Activated CD4-positive, alpha-beta T cell treated with anti-CD3 and anti-CD28 coated beads, Interleukin-2, amount 10 ng/mL, durations not matched to agents 7 days and 5 days (primary cell): ENCODE measurements at regions not wholly inside any gene's neighbourhood (a gene's known extent, or its start where the extent isn't known, plus 50 kb on each side); places are given as distances from the start of the nearest gene placed in this dataset.
"Not testable (repeated sequence)": the region's sequence is repeated elsewhere in the genome, so short reads cannot be mapped to it uniquely, and the experiment has no call there.

ENCODE experiments used
- CTCF ChIA-PET: fragments of 350-600 bp; sonication (Branson Sonifier 250); formaldehyde crosslinking; loops from one replicate; lab custom pipeline; 2021; ENCODE audit warnings: antibody characterized with exemption; lab: Charles Lee
- POLR2A ChIA-PET: fragments of 350-600 bp; sonication (Branson Sonifier 250); formaldehyde crosslinking; loops from one replicate; lab custom pipeline; 2021; ENCODE audit warnings: antibody characterized with exemption; lab: Charles Lee
- DNase-seq: peaks from one replicate; pipeline ENCODE4 v3.0.0-alpha.2; 2020
- H3K27ac Mint-ChIP-seq: one replicate; pipeline ENCODE4 v1.8.0; 2021; ENCODE audit warnings: mild to moderate bottlenecking, moderate library complexity, mixed read lengths
- H3K27me3 Mint-ChIP-seq: one replicate; pipeline ENCODE4 v1.8.0; 2021; ENCODE audit warnings: mixed read lengths
- H3K36me3 Mint-ChIP-seq: one replicate; pipeline ENCODE4 v1.8.0; 2021; ENCODE audit warnings: low read depth, mixed read lengths
- H3K4me1 Mint-ChIP-seq: one replicate; pipeline ENCODE4 v1.8.0; 2021; ENCODE audit warnings: mixed read lengths
- H3K4me3 Mint-ChIP-seq: one replicate; pipeline ENCODE4 v1.8.0; 2021; ENCODE audit warnings: mild to moderate bottlenecking, moderate library complexity, mixed read lengths
- H3K9me3 Mint-ChIP-seq: one replicate; pipeline ENCODE4 v1.8.0; 2021; ENCODE audit warnings: mixed read lengths

GRCh38 chr10:57094965-57095364 lies 733.9 kb upstream of the ZWINT start:
- no peaks in the 10 kb centered on the region for H3K4me1 Mint-ChIP-seq
- H3K9me3 Mint-ChIP-seq: no peaks in the 10 kb centered on the region
- no peak overlapping the region for H3K4me3 Mint-ChIP-seq
- H3K36me3 Mint-ChIP-seq: no peaks in the 10 kb centered on the region
- POLR2A ChIA-PET: no interaction called here
- CTCF ChIA-PET: no interaction called here
- no peak overlapping the region for H3K27ac Mint-ChIP-seq
- H3K27me3 Mint-ChIP-seq: no peaks in the 10 kb centered on the region
- no peak for DNase-seq

- DNase-seq: no peak
- CTCF ChIA-PET: no interaction called here
- Mint-ChIP-seq H3K27ac (no peak overlapping the region), H3K36me3 (no peaks in the 10 kb centered on the region), H3K9me3 (no peaks in the 10 kb centered on the region), H3K4me1 (no peaks in the 10 kb centered on the region), H3K27me3 (no peaks in the 10 kb centered on the region), H3K4me3 (no peak overlapping the region)
- POLR2A ChIA-PET: no interaction called here
These were observed 733.0 kb upstream of the ZWINT start for GRCh38 chr10:57094083-57094482.

GRCh38 chr10:57053530-57053929 lies 692.5 kb upstream of the ZWINT start:
- no peak overlapping the region for H3K27ac Mint-ChIP-seq
- H3K9me3 Mint-ChIP-seq: peaks cover 26% of the 10 kb centered on the region
- no peaks in the 10 kb centered on the region for H3K36me3 Mint-ChIP-seq
- no peak for DNase-seq
- ChIA-PET CTCF (no interaction called here), POLR2A (no interaction called here)
- no peaks in the 10 kb centered on the region for H3K4me1 Mint-ChIP-seq
- H3K27me3 Mint-ChIP-seq: no peaks in the 10 kb centered on the region
- no peak overlapping the region for H3K4me3 Mint-ChIP-seq

GRCh38 chr10:57049096-57049495 lies 688.0 kb upstream of the ZWINT start:
- POLR2A ChIA-PET: no interaction called here
- CTCF ChIA-PET: no interaction called here

GRCh38 chr10:57038531-57038930 lies 677.5 kb upstream of the ZWINT start:
- POLR2A ChIA-PET: no interaction called here
- H3K9me3 Mint-ChIP-seq: peaks cover 3% of the 10 kb centered on the region
- H3K27me3 Mint-ChIP-seq: no peaks in the 10 kb centered on the region
- DNase-seq: no peak
- H3K4me1 Mint-ChIP-seq: no peaks in the 10 kb centered on the region
- no peak overlapping the region for H3K27ac Mint-ChIP-seq
- CTCF ChIA-PET: no interaction called here
- H3K4me3 Mint-ChIP-seq: no peak overlapping the region
- no peaks in the 10 kb centered on the region for H3K36me3 Mint-ChIP-seq

More at GRCh38 chr10:57049096-57049495, 688.0 kb upstream of the ZWINT start:
- Mint-ChIP-seq H3K27me3 (no peaks in the 10 kb centered on the region), H3K4me1 (no peaks in the 10 kb centered on the region), H3K4me3 (no peak overlapping the region), H3K36me3 (no peaks in the 10 kb centered on the region), H3K27ac (no peak overlapping the region), H3K9me3 (peaks cover 23% of the 10 kb centered on the region)
- DNase-seq: no peak

- no peak for DNase-seq
- H3K4me1 Mint-ChIP-seq: no peaks in the 10 kb centered on the region
- no peaks in the 10 kb centered on the region for H3K36me3 Mint-ChIP-seq
- POLR2A ChIA-PET: no interaction called here
- CTCF ChIA-PET: no interaction called here
- no peak overlapping the region for H3K27ac Mint-ChIP-seq
- H3K9me3 Mint-ChIP-seq: peaks cover 15% of the 10 kb centered on the region
- no peak overlapping the region for H3K4me3 Mint-ChIP-seq
- no peaks in the 10 kb centered on the region for H3K27me3 Mint-ChIP-seq
These were observed 674.3 kb upstream of the ZWINT start for GRCh38 chr10:57035310-57035709.

GRCh38 chr10:57032301-57032700 lies 671.2 kb upstream of the ZWINT start:
- POLR2A ChIA-PET: not testable (repeated sequence)

GRCh38 chr10:57031346-57031745 lies 670.3 kb upstream of the ZWINT start:
- H3K4me1 Mint-ChIP-seq: no peaks in the 10 kb centered on the region
- H3K27me3 Mint-ChIP-seq: no peaks in the 10 kb centered on the region
- peaks cover 16% of the 10 kb centered on the region for H3K9me3 Mint-ChIP-seq
- ChIA-PET POLR2A (no interaction called here), CTCF (no interaction called here)
- no peak overlapping the region for H3K4me3 Mint-ChIP-seq
- no peak for DNase-seq
- no peaks in the 10 kb centered on the region for H3K36me3 Mint-ChIP-seq
- no peak overlapping the region for H3K27ac Mint-ChIP-seq

More at GRCh38 chr10:57032301-57032700, 671.2 kb upstream of the ZWINT start:
- H3K27ac Mint-ChIP-seq, H3K4me1 Mint-ChIP-seq, CTCF ChIA-PET, H3K36me3 Mint-ChIP-seq, H3K27me3 Mint-ChIP-seq, H3K4me3 Mint-ChIP-seq, DNase-seq: not testable (repeated sequence)
- H3K9me3 Mint-ChIP-seq: peaks cover 16% of the 10 kb centered on the region

- no peaks in the 10 kb centered on the region for H3K4me1 Mint-ChIP-seq
- DNase-seq: no peak
- peaks cover 6% of the 10 kb centered on the region for H3K9me3 Mint-ChIP-seq
- no peaks in the 10 kb centered on the region for H3K27me3 Mint-ChIP-seq
- no peak overlapping the region for H3K4me3 Mint-ChIP-seq
- ChIA-PET CTCF (no interaction called here), POLR2A (no interaction called here)
- no peaks in the 10 kb centered on the region for H3K36me3 Mint-ChIP-seq
- H3K27ac Mint-ChIP-seq: no peak overlapping the region
These were observed 665.2 kb upstream of the ZWINT start for GRCh38 chr10:57026307-57026706.

GRCh38 chr10:57023626-57024025 lies 662.6 kb upstream of the ZWINT start:
- no peaks in the 10 kb centered on the region for H3K27me3 Mint-ChIP-seq
- no peaks in the 10 kb centered on the region for H3K4me1 Mint-ChIP-seq
- ChIA-PET POLR2A (no interaction called here), CTCF (no interaction called here)
- DNase-seq: no peak
- H3K27ac Mint-ChIP-seq: no peak overlapping the region
- H3K36me3 Mint-ChIP-seq: no peaks in the 10 kb centered on the region
- H3K9me3 Mint-ChIP-seq: peaks cover 5% of the 10 kb centered on the region
- no peak overlapping the region for H3K4me3 Mint-ChIP-seq

GRCh38 chr10:57018452-57018851 lies 657.4 kb upstream of the ZWINT start:
- ChIA-PET CTCF (no interaction called here), POLR2A (interaction anchor here (0.6 kb wide), 1 partner anchor 90 kb away, joined by 3 read pairs; no protein-coding TSS in a partner anchor)
- no peak for DNase-seq
- Mint-ChIP-seq H3K4me1 (no peaks in the 10 kb centered on the region), H3K9me3 (peaks cover 13% of the 10 kb centered on the region), H3K27me3 (no peaks in the 10 kb centered on the region), H3K36me3 (no peaks in the 10 kb centered on the region), H3K4me3 (no peak overlapping the region), H3K27ac (no peak overlapping the region)

GRCh38 chr10:57017356-57018037 lies 656.4 kb upstream of the ZWINT start:
- CTCF ChIA-PET: no interaction called here

GRCh38 chr10:57015595-57016318 lies 654.7 kb upstream of the ZWINT start:
- CTCF ChIA-PET: no interaction called here
- no peaks in the 10 kb centered on the region for H3K27me3 Mint-ChIP-seq
- H3K9me3 Mint-ChIP-seq: peaks cover 13% of the 10 kb centered on the region
- H3K27ac Mint-ChIP-seq: no peak overlapping the region
- no peak for DNase-seq
- no peak overlapping the region for H3K4me3 Mint-ChIP-seq
- H3K36me3 Mint-ChIP-seq: no peaks in the 10 kb centered on the region
- POLR2A ChIA-PET: no interaction called here
- H3K4me1 Mint-ChIP-seq: no peaks in the 10 kb centered on the region

More at GRCh38 chr10:57017356-57018037, 656.4 kb upstream of the ZWINT start:
- H3K27ac Mint-ChIP-seq: no peak overlapping the region
- H3K9me3 Mint-ChIP-seq: peaks cover 13% of the 10 kb centered on the region
- H3K4me1 Mint-ChIP-seq: no peaks in the 10 kb centered on the region
- POLR2A ChIA-PET: interaction anchor here (0.6 kb wide), 1 partner anchor 89 kb away, joined by 3 read pairs; no protein-coding TSS in a partner anchor
- H3K27me3 Mint-ChIP-seq: no peaks in the 10 kb centered on the region
- H3K4me3 Mint-ChIP-seq: no peak overlapping the region
- H3K36me3 Mint-ChIP-seq: no peaks in the 10 kb centered on the region
- DNase-seq: no peak
